ENCODE measurements at regions not wholly inside any gene's neighbourhood (a gene's known extent, or its start where the extent isn't known, plus 50 kb on each side); places are given as distances from the start of the nearest gene placed in this dataset.
A peak's percentile ranks its signal among the peaks of the same experiment; 100 is the strongest.

DNA sequence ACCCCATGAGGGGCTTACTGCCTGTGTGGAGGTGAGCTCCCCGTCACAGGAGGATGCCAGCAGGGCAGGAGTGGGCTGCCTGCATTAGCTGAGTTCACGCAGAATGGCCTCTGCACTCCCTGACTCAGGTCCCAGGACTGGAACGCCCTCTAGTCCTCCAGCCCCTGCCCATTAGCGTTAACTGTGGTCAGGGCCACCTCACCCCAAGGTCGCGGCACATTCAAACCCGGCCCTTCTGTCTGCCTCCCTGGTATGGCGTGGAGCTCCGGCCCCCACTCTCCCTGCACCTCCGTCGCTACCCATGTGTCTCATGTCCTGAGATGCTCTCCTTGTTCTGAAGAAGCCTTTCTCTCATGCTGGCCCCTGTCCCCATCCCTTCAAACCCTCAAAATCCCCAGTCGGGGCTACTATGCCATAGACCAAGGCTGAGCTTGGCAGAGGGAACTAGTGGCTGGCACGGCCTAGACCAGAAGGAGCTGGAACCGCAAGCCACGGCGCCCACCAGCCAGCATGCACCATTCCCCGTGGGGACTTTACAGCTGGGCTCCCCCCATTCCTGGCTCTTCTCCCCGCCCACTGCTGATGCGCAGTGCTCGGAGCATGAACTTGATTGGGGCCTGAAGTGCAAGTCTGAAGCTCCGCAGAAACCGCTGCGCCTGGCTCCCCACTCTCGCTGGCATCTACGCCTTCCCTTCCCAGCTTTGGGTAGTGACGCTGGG is 79.5 kb upstream of the RTL6 start:
- no peak overlapping the region for H3K4me3 ChIP-seq (ENCODE audit: low read depth in 2 of 2, low read length in 2 of 2)
- ChIA-PET POLR2A (no interaction called here), CTCF (no interaction called here)
- DNase-seq (ENCODE audit: low read depth, low spot score) (no peak), ATAC-seq (peak; percentile 16; the same call in 1 of the 2 replicates)
- in situ Hi-C loops (cut with HindIII; ENCODE audit: low pct_unique_long_range_greater_than_20kb, low sequenced_read_pairs), result no loop called here
- no peaks in the 10 kb centered on the region; the same call in 1 of the 2 replicates for H3K4me1 ChIP-seq (ENCODE audit: control insufficient read depth, insufficient read depth, low read length)
- no TSS peak for BruUV-seq (replicated peaks)
- intact Hi-C loops (cut with micrococcal nuclease; ENCODE audit: unreplicated experiment), result no loop called here
- H3K27me3 ChIP-seq (ENCODE audit: control insufficient read depth, insufficient read depth, low read length), result no peaks in the 10 kb centered on the region
- TF ChIP-seq, protein P1, sequence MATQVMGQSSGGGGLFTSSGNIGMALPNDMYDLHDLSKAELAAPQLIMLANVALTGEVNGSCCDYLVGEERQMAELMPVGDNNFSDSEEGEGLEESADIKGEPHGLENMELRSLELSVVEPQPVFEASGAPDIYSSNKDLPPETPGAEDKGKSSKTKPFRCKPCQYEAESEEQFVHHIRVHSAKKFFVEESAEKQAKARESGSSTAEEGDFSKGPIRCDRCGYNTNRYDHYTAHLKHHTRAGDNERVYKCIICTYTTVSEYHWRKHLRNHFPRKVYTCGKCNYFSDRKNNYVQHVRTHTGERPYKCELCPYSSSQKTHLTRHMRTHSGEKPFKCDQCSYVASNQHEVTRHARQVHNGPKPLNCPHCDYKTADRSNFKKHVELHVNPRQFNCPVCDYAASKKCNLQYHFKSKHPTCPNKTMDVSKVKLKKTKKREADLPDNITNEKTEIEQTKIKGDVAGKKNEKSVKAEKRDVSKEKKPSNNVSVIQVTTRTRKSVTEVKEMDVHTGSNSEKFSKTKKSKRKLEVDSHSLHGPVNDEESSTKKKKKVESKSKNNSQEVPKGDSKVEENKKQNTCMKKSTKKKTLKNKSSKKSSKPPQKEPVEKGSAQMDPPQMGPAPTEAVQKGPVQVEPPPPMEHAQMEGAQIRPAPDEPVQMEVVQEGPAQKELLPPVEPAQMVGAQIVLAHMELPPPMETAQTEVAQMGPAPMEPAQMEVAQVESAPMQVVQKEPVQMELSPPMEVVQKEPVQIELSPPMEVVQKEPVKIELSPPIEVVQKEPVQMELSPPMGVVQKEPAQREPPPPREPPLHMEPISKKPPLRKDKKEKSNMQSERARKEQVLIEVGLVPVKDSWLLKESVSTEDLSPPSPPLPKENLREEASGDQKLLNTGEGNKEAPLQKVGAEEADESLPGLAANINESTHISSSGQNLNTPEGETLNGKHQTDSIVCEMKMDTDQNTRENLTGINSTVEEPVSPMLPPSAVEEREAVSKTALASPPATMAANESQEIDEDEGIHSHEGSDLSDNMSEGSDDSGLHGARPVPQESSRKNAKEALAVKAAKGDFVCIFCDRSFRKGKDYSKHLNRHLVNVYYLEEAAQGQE (IDR thresholded peaks at IDR 0.05; ENCODE audit: insufficient read depth in 1 of 2, low read depth in 2 of 2, low read length in 1 of 2), result no peak
- TF ChIP-seq SIN3A (IDR thresholded peaks at IDR 0.05; ENCODE audit: borderline replicate concordance, insufficient read depth, low read depth, low read length), result no peak
- no peak for TF ChIP-seq TCF7L2 (IDR thresholded peaks at IDR 0.05; ENCODE audit: low read depth, low read length)
- no peak for TF ChIP-seq CTCF (IDR thresholded peaks at IDR 0.05)
- no peak for TF ChIP-seq POLR2AphosphoS5 (IDR thresholded peaks at IDR 0.05; ENCODE audit: low read depth, low read length)
- H3K27ac ChIP-seq (ENCODE audit: low read length), result no peak overlapping the region
- H3K9me3 ChIP-seq (ENCODE audit: control insufficient read depth, insufficient read depth, low read depth, low read length), result no peaks in the 10 kb centered on the region
- no peaks in the 10 kb centered on the region for H3K36me3 ChIP-seq (ENCODE audit: control insufficient read depth, insufficient read depth, low read length)

DNA sequence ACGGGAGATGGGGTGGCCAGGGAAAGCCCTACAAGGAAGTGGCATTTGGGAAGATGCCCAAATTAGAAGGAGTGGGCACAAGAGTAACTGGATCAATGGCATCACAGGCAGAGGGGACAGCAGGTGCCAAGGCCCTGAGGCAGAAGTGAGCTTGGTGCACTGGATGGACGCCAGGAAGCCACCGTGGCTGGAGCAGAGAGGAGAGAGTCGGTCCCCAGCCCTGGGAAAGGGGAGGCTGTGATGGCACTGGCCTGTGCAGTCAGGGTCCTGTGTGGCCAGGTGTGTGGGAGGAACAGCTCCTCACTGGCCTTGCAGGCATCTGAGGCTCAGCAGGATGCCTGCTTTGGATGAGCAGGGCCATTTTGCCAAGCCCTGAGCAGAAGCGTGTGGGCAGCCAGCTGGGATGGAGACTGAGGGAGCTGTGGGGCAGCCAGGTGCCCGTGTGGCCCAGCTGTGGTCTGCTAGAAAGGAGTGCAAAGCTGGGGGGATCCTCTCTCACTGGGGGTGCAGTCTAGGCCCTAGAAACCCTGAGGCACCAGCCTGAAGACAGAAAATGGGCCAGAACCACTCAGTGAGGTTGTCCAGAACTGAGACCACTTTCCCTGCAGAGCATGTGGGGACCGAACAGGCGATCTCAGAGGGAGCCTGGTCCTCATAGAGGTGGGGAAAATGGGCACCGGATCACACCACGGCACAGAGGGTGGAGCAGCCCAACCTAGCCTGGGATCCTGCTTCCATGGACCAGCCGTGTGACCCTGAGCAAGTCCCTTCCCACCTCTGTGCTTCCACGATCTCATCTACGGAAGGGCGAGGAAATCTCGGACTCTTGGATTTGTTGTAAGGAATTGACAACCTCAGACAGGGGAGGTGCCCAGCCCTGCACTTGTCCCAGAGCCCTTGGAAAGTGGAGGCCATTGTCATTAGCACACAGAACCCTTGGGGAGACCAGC is 78.6 kb upstream of the RTL6 start:
- BruUV-seq (replicated peaks), result no TSS peak
- POLR2A ChIA-PET, result no interaction called here
- no peaks in the 10 kb centered on the region for H3K27me3 ChIP-seq (ENCODE audit: control insufficient read depth, insufficient read depth, low read length)
- CTCF ChIA-PET, result no interaction called here
- H3K36me3 ChIP-seq (ENCODE audit: control insufficient read depth, insufficient read depth, low read length), result no peaks in the 10 kb centered on the region
- TF ChIP-seq SIN3A (IDR thresholded peaks at IDR 0.05; ENCODE audit: borderline replicate concordance, insufficient read depth, low read depth, low read length) (no peak), CTCF (IDR thresholded peaks at IDR 0.05) (no peak), TCF7L2 (IDR thresholded peaks at IDR 0.05; ENCODE audit: low read depth, low read length) (no peak), POLR2AphosphoS5 (IDR thresholded peaks at IDR 0.05; ENCODE audit: low read depth, low read length) (no peak)
- TF ChIP-seq, protein P1 (IDR thresholded peaks at IDR 0.05; ENCODE audit: insufficient read depth in 1 of 2, low read depth in 2 of 2, low read length in 1 of 2), result no peak
- H3K9me3 ChIP-seq (ENCODE audit: control insufficient read depth, insufficient read depth, low read depth, low read length), result no peaks in the 10 kb centered on the region
- intact Hi-C loops (cut with micrococcal nuclease; ENCODE audit: unreplicated experiment), result no loop called here
- ATAC-seq, result peak; percentile 37
- no peak overlapping the region for H3K27ac ChIP-seq (ENCODE audit: low read length)
- DNase-seq (ENCODE audit: low read depth, low spot score), result no peak
- in situ Hi-C loops (cut with HindIII; ENCODE audit: low pct_unique_long_range_greater_than_20kb, low sequenced_read_pairs), result no loop called here
- H3K4me1 ChIP-seq (ENCODE audit: control insufficient read depth, insufficient read depth, low read length), result no peaks in the 10 kb centered on the region; the same call in 1 of the 2 replicates
- H3K4me3 ChIP-seq (ENCODE audit: low read depth in 2 of 2, low read length in 2 of 2), result no peak overlapping the region
